ENCODE measurements at regions not wholly inside any gene's neighbourhood (a gene's known extent, or its start where the extent isn't known, plus 50 kb on each side); places are given as distances from the start of the nearest gene placed in this dataset.

GRCh38 chr2:13572466-13572865 lies 855.7 kb downstream of the TRIB2 start:
- DNase-seq (ENCODE audit: low spot score), result no peak
- Histone ChIP-seq H3K9me3 (ENCODE audit: low read depth) (no peaks in the 10 kb centered on the region), H3K9ac (no peak overlapping the region), H3K4me1 (no peaks in the 10 kb centered on the region), H3F3A (ENCODE audit: low read depth) (no peaks in the 10 kb centered on the region), H3K27ac (no peak overlapping the region), H4K20me1 (ENCODE audit: low read depth) (no peaks in the 10 kb centered on the region), H3K4me2 (no peak overlapping the region), H3K79me2 (ENCODE audit: low read depth) (no peaks in the 10 kb centered on the region), H3K27me3 (no peaks in the 10 kb centered on the region), H2AFZ (replicated peaks) (no peak overlapping the region), H3K4me3 (no peak overlapping the region), H3K36me3 (no peaks in the 10 kb centered on the region)
- H3K27ac Mint-ChIP-seq, result no peak overlapping the region
- no peaks in the 10 kb centered on the region for H3K4me1 Mint-ChIP-seq
- TF ChIP-seq EZH2phosphoT487 (IDR thresholded peaks at IDR 0.05) (no peak), EZH2 (IDR thresholded peaks at IDR 0.05) (no peak)
- TF ChIP-seq, protein P1, sequence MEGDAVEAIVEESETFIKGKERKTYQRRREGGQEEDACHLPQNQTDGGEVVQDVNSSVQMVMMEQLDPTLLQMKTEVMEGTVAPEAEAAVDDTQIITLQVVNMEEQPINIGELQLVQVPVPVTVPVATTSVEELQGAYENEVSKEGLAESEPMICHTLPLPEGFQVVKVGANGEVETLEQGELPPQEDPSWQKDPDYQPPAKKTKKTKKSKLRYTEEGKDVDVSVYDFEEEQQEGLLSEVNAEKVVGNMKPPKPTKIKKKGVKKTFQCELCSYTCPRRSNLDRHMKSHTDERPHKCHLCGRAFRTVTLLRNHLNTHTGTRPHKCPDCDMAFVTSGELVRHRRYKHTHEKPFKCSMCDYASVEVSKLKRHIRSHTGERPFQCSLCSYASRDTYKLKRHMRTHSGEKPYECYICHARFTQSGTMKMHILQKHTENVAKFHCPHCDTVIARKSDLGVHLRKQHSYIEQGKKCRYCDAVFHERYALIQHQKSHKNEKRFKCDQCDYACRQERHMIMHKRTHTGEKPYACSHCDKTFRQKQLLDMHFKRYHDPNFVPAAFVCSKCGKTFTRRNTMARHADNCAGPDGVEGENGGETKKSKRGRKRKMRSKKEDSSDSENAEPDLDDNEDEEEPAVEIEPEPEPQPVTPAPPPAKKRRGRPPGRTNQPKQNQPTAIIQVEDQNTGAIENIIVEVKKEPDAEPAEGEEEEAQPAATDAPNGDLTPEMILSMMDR (IDR thresholded peaks at IDR 0.05), result no peak
- no peaks in the 10 kb centered on the region for H3K9me3 Mint-ChIP-seq
- H3K27me3 Mint-ChIP-seq (ENCODE audit: insufficient read depth, low read depth), result peaks cover 3% of the 10 kb centered on the region
- H3K4me3 Mint-ChIP-seq, result no peak overlapping the region
- H3K36me3 Mint-ChIP-seq, result no peaks in the 10 kb centered on the region

- no peaks in the 10 kb centered on the region for H4K20me1 ChIP-seq (ENCODE audit: low read depth)
- H2AFZ ChIP-seq (replicated peaks), result no peak overlapping the region
- no peak overlapping the region for H3K27ac ChIP-seq
- no peaks in the 10 kb centered on the region for H3K36me3 ChIP-seq
- H3K9ac ChIP-seq, result no peak overlapping the region
- TF ChIP-seq EZH2 (IDR thresholded peaks at IDR 0.05), result no peak
- no peak for TF ChIP-seq EZH2phosphoT487 (IDR thresholded peaks at IDR 0.05)
- TF ChIP-seq, protein P1 (IDR thresholded peaks at IDR 0.05), result no peak
- H3K27me3 ChIP-seq, result no peaks in the 10 kb centered on the region
- H3F3A ChIP-seq (ENCODE audit: low read depth), result no peaks in the 10 kb centered on the region
- H3K36me3 Mint-ChIP-seq, result no peaks in the 10 kb centered on the region
- no peak overlapping the region for H3K4me3 Mint-ChIP-seq
- no peak for DNase-seq (ENCODE audit: low spot score)
- H3K9me3 Mint-ChIP-seq, result no peaks in the 10 kb centered on the region
- H3K4me1 ChIP-seq, result no peaks in the 10 kb centered on the region
- no peaks in the 10 kb centered on the region for H3K9me3 ChIP-seq (ENCODE audit: low read depth)
- no peaks in the 10 kb centered on the region for H3K4me1 Mint-ChIP-seq
- no peaks in the 10 kb centered on the region for H3K79me2 ChIP-seq (ENCODE audit: low read depth)
- no peak overlapping the region for H3K4me3 ChIP-seq
- H3K27ac Mint-ChIP-seq, result no peak overlapping the region
- no peak overlapping the region for H3K4me2 ChIP-seq
- peaks cover 3% of the 10 kb centered on the region for H3K27me3 Mint-ChIP-seq (ENCODE audit: insufficient read depth, low read depth)
Measured at GRCh38 chr2:13574831-13575230, 858.1 kb downstream of the TRIB2 start.

DNA sequence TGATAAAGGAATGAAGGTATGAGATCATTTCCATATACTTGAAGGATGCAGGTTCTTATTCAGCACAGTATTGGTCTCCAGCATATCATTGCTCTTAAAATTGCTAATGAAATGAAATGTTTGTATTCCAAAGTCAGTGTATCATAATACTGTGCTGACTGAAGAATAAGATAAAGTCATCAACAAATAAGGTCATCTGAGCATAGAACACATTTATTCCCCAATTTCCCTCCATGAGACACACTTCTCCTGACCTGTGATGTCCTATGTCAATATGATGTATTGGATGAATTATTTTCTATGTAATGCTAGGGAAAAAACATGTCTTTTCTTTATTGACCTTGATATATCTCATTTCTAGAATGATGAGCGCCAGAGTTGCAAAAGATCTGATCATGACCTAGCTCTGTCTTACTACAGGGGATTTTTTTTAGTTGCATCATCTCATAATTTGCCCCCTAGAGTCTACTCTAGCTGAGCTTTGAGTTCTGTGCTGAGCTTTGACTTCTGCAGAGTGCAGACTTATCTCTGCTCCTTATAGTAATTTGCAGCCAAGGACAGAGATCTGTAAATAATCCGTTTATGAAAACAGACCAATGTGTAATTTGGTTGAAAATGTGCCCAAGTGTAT lies 859.8 kb downstream of the TRIB2 start:
- no peak for DNase-seq (ENCODE audit: low spot score)
- H3F3A ChIP-seq (ENCODE audit: low read depth), result no peaks in the 10 kb centered on the region
- no peaks in the 10 kb centered on the region for H3K36me3 ChIP-seq
- peaks cover 3% of the 10 kb centered on the region for H3K27me3 Mint-ChIP-seq (ENCODE audit: insufficient read depth, low read depth)
- no peak overlapping the region for H3K4me3 Mint-ChIP-seq
- H3K27ac ChIP-seq, result no peak overlapping the region
- TF ChIP-seq, protein P1 (IDR thresholded peaks at IDR 0.05), result no peak
- no peak for TF ChIP-seq EZH2phosphoT487 (IDR thresholded peaks at IDR 0.05)
- TF ChIP-seq EZH2 (IDR thresholded peaks at IDR 0.05), result no peak
- no peak overlapping the region for H3K4me3 ChIP-seq
- no peaks in the 10 kb centered on the region for H3K9me3 Mint-ChIP-seq
- no peak overlapping the region for H3K9ac ChIP-seq
- no peak overlapping the region for H3K27ac Mint-ChIP-seq
- no peaks in the 10 kb centered on the region for H4K20me1 ChIP-seq (ENCODE audit: low read depth)
- no peaks in the 10 kb centered on the region for H3K4me1 ChIP-seq
- no peak overlapping the region for H2AFZ ChIP-seq (replicated peaks)
- no peaks in the 10 kb centered on the region for H3K36me3 Mint-ChIP-seq
- H3K27me3 ChIP-seq, result no peaks in the 10 kb centered on the region
- H3K9me3 ChIP-seq (ENCODE audit: low read depth), result no peaks in the 10 kb centered on the region
- no peaks in the 10 kb centered on the region for H3K79me2 ChIP-seq (ENCODE audit: low read depth)
- H3K4me2 ChIP-seq, result no peak overlapping the region
- no peaks in the 10 kb centered on the region for H3K4me1 Mint-ChIP-seq
